Liver (tissue), 8 donors: ENCODE measurements at regions not wholly inside any gene's neighbourhood (a gene's known extent, or its start where the extent isn't known, plus 50 kb on each side); places are given as distances from the start of the nearest gene placed in this dataset.

Experiments used
- DNase-seq: peaks from one replicate; pipeline ENCODE4 v3.0.0-alpha.2; 2017; ENCODE audit warnings: low spot score
- H3K27ac ChIP-seq, 2 donors: one replicate each; pipeline ENCODE4 v1.7.0; 2013; ENCODE audit warnings: inconsistent platforms in 2 of 2, low read length in 2 of 2, control low read depth in 1 of 2, low read depth in 1 of 2, mild to moderate bottlenecking in 1 of 2
- H3K27me3 ChIP-seq, 4 donors: one replicate each; pipeline versions ENCODE4 v1.6.1 to v1.7.0; 2013; ENCODE audit warnings: low read length in 3 of 4, inconsistent platforms in 1 of 4, mild to moderate bottlenecking in 1 of 4, moderate library complexity in 1 of 4; ENCODE audit not compliant: control insufficient read depth in 4 of 4, insufficient read depth in 4 of 4
- H3K36me3 ChIP-seq, 4 donors: one replicate each; pipeline versions ENCODE4 v1.6.1 to v1.7.0; 2013; ENCODE audit warnings: low read length in 3 of 4, mild to moderate bottlenecking in 3 of 4, low read depth in 1 of 4, moderate library complexity in 1 of 4; ENCODE audit not compliant: control insufficient read depth in 4 of 4, insufficient read depth in 3 of 4
- H3K4me1 ChIP-seq, 4 donors: one replicate each; pipeline versions ENCODE4 v1.6.1 to v1.7.0; 2013; ENCODE audit warnings: low read length in 3 of 4, mild to moderate bottlenecking in 3 of 4, moderate library complexity in 1 of 4; ENCODE audit not compliant: control insufficient read depth in 4 of 4, insufficient read depth in 4 of 4
- H3K4me3 ChIP-seq, 3 donors: one replicate each; pipeline versions ENCODE4 v1.6.1 to v1.7.0; 2013; ENCODE audit warnings: low read length in 3 of 3, control low read depth in 1 of 3, low read depth in 1 of 3, mild to moderate bottlenecking in 1 of 3
- H3K9ac ChIP-seq, 2 donors: one replicate each; pipeline ENCODE4 v1.7.0; 2013; ENCODE audit warnings: low read length in 2 of 2, mild to moderate bottlenecking in 2 of 2, moderate library complexity in 2 of 2, control low read depth in 1 of 2, low read depth in 1 of 2
- H3K9me3 ChIP-seq, 4 donors: one replicate each; pipeline versions ENCODE4 v1.6.1 to v1.7.0; 2013; ENCODE audit warnings: low read length in 3 of 4; ENCODE audit not compliant: control insufficient read depth in 4 of 4
- CTCF ChIP-seq: fragments of 150-350 bp; IDR thresholded peaks from 2 replicates; pipeline ENCODE4 v1.5.1; 2017; ENCODE audit warnings: improper control_type of control experiment, low read depth, low read length; ENCODE audit not compliant: missing input control
- EGR1 ChIP-seq, 2 donors: IDR thresholded peaks; 2 replicates each; pipeline ENCODE4 v1.6.1; 2016 to 2018; ENCODE audit warnings: antibody characterized with exemption in 2 of 2, low read depth in 2 of 2
- FOXA2 ChIP-seq: IDR thresholded peaks from 2 replicates; pipeline ENCODE4 v1.6.1; 2016; ENCODE audit warnings: antibody characterized with exemption
- HNF4A ChIP-seq, 2 donors: conservative IDR thresholded peaks; 2 replicates each; pipeline ENCODE4 v1.6.1; 2016; ENCODE audit warnings: antibody characterized with exemption in 2 of 2, mild to moderate bottlenecking in 2 of 2
- HNF4G ChIP-seq: IDR thresholded peaks from 2 replicates; pipeline ENCODE4 v1.6.1; 2016; ENCODE audit warnings: antibody characterized with exemption
- JUND ChIP-seq, 2 donors: IDR thresholded peaks; 2 replicates each; pipeline ENCODE4 v1.6.1; 2016; ENCODE audit warnings: antibody characterized with exemption in 2 of 2
- MAX ChIP-seq: IDR thresholded peaks from 2 replicates; pipeline ENCODE4 v1.6.1; 2016; ENCODE audit warnings: antibody characterized with exemption
- RAD21 ChIP-seq, 2 donors: IDR thresholded peaks; 2 replicates each; pipeline ENCODE4 v1.6.1; 2016; ENCODE audit warnings: antibody characterized with exemption in 2 of 2, mild to moderate bottlenecking in 2 of 2
- REST ChIP-seq: IDR thresholded peaks from 2 replicates; pipeline ENCODE4 v1.6.1; 2016; ENCODE audit warnings: antibody characterized with exemption, mild to moderate bottlenecking
- RXRA ChIP-seq, 2 donors: IDR thresholded peaks; 2 replicates each; pipeline ENCODE4 v1.6.1; 2017 to 2018; ENCODE audit warnings: antibody characterized with exemption in 2 of 2, mild to moderate bottlenecking in 1 of 2
- SP1 ChIP-seq: IDR thresholded peaks from 2 replicates; pipeline ENCODE4 v1.6.1; 2018; ENCODE audit warnings: antibody characterized with exemption, mild to moderate bottlenecking
- TAF1 ChIP-seq: conservative IDR thresholded peaks from 2 replicates; pipeline ENCODE4 v1.6.1; 2016; ENCODE audit warnings: antibody characterized with exemption, mild to moderate bottlenecking
- YY1 ChIP-seq: IDR thresholded peaks from 2 replicates; pipeline ENCODE4 v1.6.1; 2016; ENCODE audit warnings: antibody characterized with exemption, mild to moderate bottlenecking
- ZBTB33 ChIP-seq: IDR thresholded peaks from 2 replicates; pipeline ENCODE4 v1.6.1; 2016; ENCODE audit warnings: antibody characterized with exemption
- WGBS: extraction: QIAGEN DNeasy Blood & Tissue Kit; methylation state at CpG from one replicate; pipeline ENCODE4 v1.1.7; 2013; 5-methylcytosine and 5-hydroxymethylcytosine counted together
- donor health status: healthy.
- donor health status: healthy.
- donor health status: healthy.
- donor health status: healthy.
- donor health status: healthy.

GRCh38 chr1:59107516-59107915 is 189.4 kb upstream of the FGGY start:
- Histone ChIP-seq H3K4me3 (no peak overlapping the region), H3K27me3 (no peaks in the 10 kb centered on the region), H3K36me3 (no peaks in the 10 kb centered on the region), H3K9ac (no peak overlapping the region), H3K9me3 (no peaks in the 10 kb centered on the region), H3K27ac (no peak overlapping the region), H3K4me1 (no peaks in the 10 kb centered on the region)
- TF ChIP-seq RAD21 (IDR thresholded peaks at IDR 0.05) (peak in 1 of 2 donors; percentile 44), ZBTB33 (no peak)
- 79% methylated on average over 5 of the region's 5 CpGs for WGBS
- DNase-seq: no peak

- 86% methylated on average over 5 of the region's 5 CpGs for WGBS
- no peaks in the 10 kb centered on the region for H3K27me3 ChIP-seq
- no peaks in the 10 kb centered on the region for H3K4me1 ChIP-seq
- DNase-seq: no peak
- TF ChIP-seq HNF4G (no peak), FOXA2 (no peak), REST (no peak), YY1 (no peak), RXRA (IDR thresholded peaks at IDR 0.05) (no peak), TAF1 (no peak)
- no peaks in the 10 kb centered on the region for H3K36me3 ChIP-seq
- no peak overlapping the region for H3K27ac ChIP-seq
- H3K9ac ChIP-seq: no peak overlapping the region
- no peaks in the 10 kb centered on the region for H3K9me3 ChIP-seq
- H3K4me3 ChIP-seq: no peak overlapping the region
Observed at GRCh38 chr1:59107916-59108315, 189.0 kb upstream of the FGGY start.

GRCh38 chr1:59108481-59109317 is 188.2 kb upstream of the FGGY start:
- H3K9me3 ChIP-seq: no peaks in the 10 kb centered on the region
- no peaks in the 10 kb centered on the region for H3K27me3 ChIP-seq
- no peak for DNase-seq
- no peak overlapping the region for H3K4me3 ChIP-seq
- no peak overlapping the region for H3K9ac ChIP-seq
- no peaks in the 10 kb centered on the region for H3K4me1 ChIP-seq
- no peak overlapping the region for H3K27ac ChIP-seq
- no peaks in the 10 kb centered on the region for H3K36me3 ChIP-seq
- TF ChIP-seq CTCF (no peak), YY1 (no peak), HNF4A (conservative IDR thresholded peaks at IDR 0.05) (no peak), MAX (no peak), JUND (IDR thresholded peaks at IDR 0.05) (no peak), EGR1 (IDR thresholded peaks at IDR 0.05; ENCODE audit: low read depth in 2 of 2) (no peak), FOXA2 (no peak), SP1 (no peak), ZBTB33 (no peak)
